Left ventricle myocardium inferior (tissue), 1 donor: ENCODE measurements at regions not wholly inside any gene's neighbourhood (a gene's known extent, or its start where the extent isn't known, plus 50 kb on each side); places are given as distances from the start of the nearest gene placed in this dataset.

Experiments used
- DNase-seq: peaks from one replicate; pipeline ENCODE4 v3.0.0-alpha.2; 2020
- H3K27ac ChIP-seq: fragments of 200-600 bp; replicated peaks from 2 replicates; pipeline ENCODE4 v1.8.0; 2021
- H3K27me3 ChIP-seq: fragments of 200-600 bp; 2 replicates; pipeline ENCODE4 v1.8.0; 2021; ENCODE audit warnings: low read depth
- H3K36me3 ChIP-seq: fragments of 200-600 bp; 2 replicates; pipeline ENCODE4 v1.8.0; 2021
- H3K4me1 ChIP-seq: fragments of 200-600 bp; 2 replicates; pipeline ENCODE4 v1.8.0; 2021
- H3K4me3 ChIP-seq: fragments of 200-600 bp; 2 replicates; pipeline ENCODE4 v1.8.0; 2021; ENCODE audit warnings: mild to moderate bottlenecking, moderate library complexity
- H3K9me3 ChIP-seq: fragments of 200-600 bp; replicated peaks from 2 replicates; pipeline ENCODE4 v1.8.0; 2021
- CTCF ChIP-seq: fragments of 200-600 bp; IDR thresholded peaks from 2 replicates; pipeline ENCODE4 v1.8.0; 2021; ENCODE audit warnings: antibody characterized with exemption, mild to moderate bottlenecking, borderline replicate concordance
- intact Hi-C: fragments of 100-400 bp; cut with micrococcal nuclease; formaldehyde crosslinking; loops from one replicate; pipeline ENCODE4 v1.11.0; 2022
- donor health status: DM: no; HTN: yes; CAD: no; lungs with severe emphysema.

DNA sequence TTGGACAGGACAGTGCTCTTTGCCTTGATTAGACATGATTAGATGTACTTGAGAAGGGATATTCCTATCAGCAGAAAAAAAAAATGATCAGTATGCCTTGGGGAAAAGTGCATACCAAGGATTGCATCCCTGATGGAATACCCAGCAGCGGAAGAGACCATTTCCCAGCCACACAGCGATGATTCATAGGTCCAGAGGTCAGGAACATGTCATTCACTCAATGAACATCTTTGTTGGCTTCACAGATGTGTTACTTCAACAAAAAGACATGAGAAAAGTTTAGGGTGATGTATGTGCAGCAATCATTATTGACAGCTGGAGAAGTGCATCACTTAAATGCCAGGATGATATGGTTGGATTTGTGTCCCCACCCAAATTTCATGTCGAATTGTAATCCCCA, 293.5 kb downstream of the ZNF674 start:
- Histone ChIP-seq H3K4me1 (no peaks in the 10 kb centered on the region), H3K27me3 (no peaks in the 10 kb centered on the region), H3K4me3 (no peak overlapping the region), H3K36me3 (no peaks in the 10 kb centered on the region), H3K27ac (no peak overlapping the region), H3K9me3 (no peaks in the 10 kb centered on the region)
- intact Hi-C loops = no loop called here
- TF ChIP-seq CTCF = no peak
- DNase-seq = no peak

GRCh38 chrX:46250151-46250550, 295.1 kb downstream of the ZNF674 start:
- intact Hi-C loops = no loop called here
- Histone ChIP-seq H3K4me3 (no peak overlapping the region), H3K27ac (no peak overlapping the region), H3K9me3 (no peaks in the 10 kb centered on the region), H3K4me1 (no peaks in the 10 kb centered on the region), H3K36me3 (no peaks in the 10 kb centered on the region), H3K27me3 (no peaks in the 10 kb centered on the region)
- no peak for TF ChIP-seq CTCF
- DNase-seq = no peak

DNA sequence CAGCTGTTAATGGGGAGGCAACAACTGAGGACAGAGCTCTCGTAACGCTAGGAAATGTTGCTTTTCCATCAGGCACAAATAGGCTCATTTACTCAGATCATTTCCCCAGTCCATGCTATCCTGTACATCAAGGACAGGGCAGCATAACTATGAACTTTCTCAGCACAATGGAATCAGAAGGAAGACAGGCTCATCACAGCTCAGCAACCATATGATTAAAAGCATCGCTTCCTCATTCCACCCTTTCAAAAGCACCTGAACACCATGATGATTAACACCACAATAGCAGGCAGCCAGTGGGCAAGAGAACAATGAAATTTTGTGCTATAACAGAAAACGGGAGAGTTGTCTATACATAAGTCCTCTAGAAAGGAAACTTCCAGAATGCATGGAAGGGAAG, 297.8 kb downstream of the ZNF674 start:
- no peak for DNase-seq
- no peak overlapping the region for H3K27ac ChIP-seq
- H3K9me3 ChIP-seq = no peaks in the 10 kb centered on the region
- no peaks in the 10 kb centered on the region for H3K4me1 ChIP-seq
- H3K36me3 ChIP-seq = no peaks in the 10 kb centered on the region
- TF ChIP-seq CTCF = no peak
- intact Hi-C loops = no loop called here
- no peak overlapping the region for H3K4me3 ChIP-seq
- no peaks in the 10 kb centered on the region for H3K27me3 ChIP-seq

- no peaks in the 10 kb centered on the region for H3K9me3 ChIP-seq
- H3K4me3 ChIP-seq = no peak overlapping the region
- no peaks in the 10 kb centered on the region for H3K27me3 ChIP-seq
- H3K27ac ChIP-seq = no peak overlapping the region
- intact Hi-C loops = no loop called here
- no peak for TF ChIP-seq CTCF
- no peaks in the 10 kb centered on the region for H3K4me1 ChIP-seq
- no peak for DNase-seq
- no peaks in the 10 kb centered on the region for H3K36me3 ChIP-seq
These were observed 300.8 kb downstream of the ZNF674 start for GRCh38 chrX:46244451-46244850.

- intact Hi-C loops = no loop called here
- Histone ChIP-seq H3K4me3 (no peak overlapping the region), H3K27me3 (no peaks in the 10 kb centered on the region)
These were observed 308.8 kb downstream of the ZNF674 start for GRCh38 chrX:46236411-46236810.

More at GRCh38 chrX:46236411-46236810, 308.8 kb downstream of the ZNF674 start:
- Histone ChIP-seq H3K9me3 (no peaks in the 10 kb centered on the region), H3K27ac (no peak overlapping the region), H3K36me3 (no peaks in the 10 kb centered on the region), H3K4me1 (no peaks in the 10 kb centered on the region)
- no peak for DNase-seq
- no peak for TF ChIP-seq CTCF
